ENCODE measurements at regions not wholly inside any gene's neighbourhood (a gene's known extent, or its start where the extent isn't known, plus 50 kb on each side); places are given as distances from the start of the nearest gene placed in this dataset.

DNA sequence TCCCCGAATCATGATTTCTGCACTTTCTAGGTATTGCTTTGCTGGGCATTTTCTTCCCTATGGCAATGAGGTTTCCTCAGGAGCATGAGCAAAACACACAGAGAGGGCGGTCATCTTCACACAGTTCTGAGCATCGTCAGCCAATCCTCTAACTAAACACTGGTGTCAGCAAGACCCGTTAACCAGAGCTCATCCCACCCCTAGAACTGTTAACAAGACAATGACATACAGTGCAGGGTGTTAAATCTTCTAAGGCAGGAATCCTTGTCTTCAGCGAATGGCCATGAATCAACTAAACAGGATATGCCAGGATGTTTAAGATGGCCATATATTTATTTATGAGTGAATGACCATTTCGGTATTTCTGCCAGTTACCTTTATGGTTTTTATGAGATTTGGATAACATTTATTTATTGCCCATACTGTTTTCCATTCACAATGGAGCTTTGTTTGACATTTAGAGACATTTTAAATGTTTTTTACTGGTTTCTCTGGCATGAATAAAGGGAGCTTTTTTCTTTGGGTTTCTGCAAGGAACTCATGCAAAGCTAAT, 411.5 kb upstream of the PROK2 start:
- Histone ChIP-seq H3K4ac (replicated peaks; ENCODE audit: insufficient read length, low read depth, low read length) (no peak overlapping the region), H4K5ac (ENCODE audit: insufficient read length, low read depth, low read length) (no peak overlapping the region), H3K9ac (replicated peaks in 1 of 4; ENCODE audit: extremely low read depth in 1 of 4, low read depth in 3 of 4, low read length in 3 of 4) (no peak overlapping the region), H3K23ac (ENCODE audit: insufficient read length) (no peak overlapping the region), H3K9me3 (ENCODE audit: insufficient read depth in 2 of 2, low read depth in 1 of 2, low read length in 1 of 2) (peaks cover 9 to 10% of the 10 kb centered on the region in 2 experiments; a peak in 2 of 4 replicates), H3K36me3 (ENCODE audit: control insufficient read depth in 2 of 4, insufficient read depth in 4 of 4, low read length in 3 of 4) (0 out of 8 replicates have a peak, but pooled peaks cover 0 to 3% (median 0%) of the 10 kb centered on the region in 4 experiments), H3K79me2 (ENCODE audit: control insufficient read depth in 1 of 2, insufficient read depth in 2 of 2, low read length in 2 of 2) (no peaks in the 10 kb centered on the region), H3K56ac (replicated peaks; ENCODE audit: insufficient read length, low read depth, low read length) (no peak overlapping the region), H3K4me3 (ENCODE audit: extremely low read depth in 1 of 4, insufficient read depth in 2 of 4, low read depth in 3 of 4, low read length in 4 of 4) (no peak overlapping the region), H2AK5ac (ENCODE audit: low read depth, low read length) (no peak overlapping the region), H3K27me3 (replicated peaks in 1 of 4; ENCODE audit: control insufficient read depth in 3 of 4, extremely low read depth in 1 of 4, insufficient read depth in 3 of 4, low read length in 3 of 4) (no peaks in the 10 kb centered on the region), H2AFZ (ENCODE audit: low read length) (0 out of 2 replicates have a peak overlapping the region, but pooled peaks have one; percentile 14), H4K8ac (ENCODE audit: extremely low read depth, insufficient read depth, low read length) (no peak overlapping the region), H2BK20ac (ENCODE audit: low read length) (no peak overlapping the region), H3K27ac (ENCODE audit: low read depth, low read length) (no peak overlapping the region), H3K4me1 (replicated peaks in 1 of 4; ENCODE audit: control insufficient read depth in 3 of 4, insufficient read depth in 4 of 4, low read length in 3 of 4) (peaks cover 0 to 3% (median 0%) of the 10 kb centered on the region in 4 experiments; a peak in 1 of 7 replicates), H2BK12ac (ENCODE audit: low read depth, low read length) (no peak overlapping the region), H2BK120ac (replicated peaks; ENCODE audit: low read depth, low read length) (no peak overlapping the region), H3K14ac (ENCODE audit: insufficient read length) (no peak overlapping the region), H4K20me1 (replicated peaks in 1 of 2; ENCODE audit: control insufficient read depth in 1 of 2, insufficient read depth in 2 of 2, low read length in 2 of 2) (no peaks in the 10 kb centered on the region), H3K23me2 (ENCODE audit: low read depth, low read length) (no peaks in the 10 kb centered on the region), H3K18ac (ENCODE audit: extremely low read depth, low read length) (no peak overlapping the region), H2BK5ac (ENCODE audit: low read depth, low read length) (no peak overlapping the region), H2BK15ac (ENCODE audit: low read length) (no peak overlapping the region), H3K4me2 (ENCODE audit: insufficient read depth in 1 of 2, low read depth in 2 of 2, low read length in 2 of 2) (no peak overlapping the region), H3K79me1 (ENCODE audit: low read depth, low read length) (no peaks in the 10 kb centered on the region), H4K91ac (replicated peaks; ENCODE audit: insufficient read length, low read length) (no peak overlapping the region)
- WGBS, 2 experiments (ENCODE audit: extremely low coverage in 1 of 2, insufficient coverage in 1 of 2, insufficient read length in 1 of 2, insufficient replicate concordance in 2 of 2, low coverage in 1 of 2, low lambda C conversion rate in 2 of 2, missing lambda C conversion rate in 1 of 2) = 85% methylated on average over 6 of the region's 6 CpGs; no CpG with 5 or more reads in 1 of the 2 experiments
- DNase-seq (ENCODE audit: low read depth in 1 of 2, low spot score in 2 of 2) = no peak
- FAIRE-seq = no peak
- ChIA-PET CTCF (ENCODE audit: partially characterized antibody) (interaction anchor here (1.0 to 1.9 kb wide), 4 partner anchors 10 to 467 kb away, joined by 3 to 7 read pairs (median 3); no protein-coding TSS in a partner anchor), POLR2A (ENCODE audit: partially characterized antibody) (no interaction called here)
- TF ChIP-seq PHF8 (conservative IDR thresholded peaks at IDR 0.05; ENCODE audit: low read depth, low read length) = no peak
- TF ChIP-seq POU5F1 (IDR thresholded peaks at IDR 0.05; ENCODE audit: low read depth, low read length) = no peak
- no peak for TF ChIP-seq SIX5 (IDR thresholded peaks at IDR 0.05; ENCODE audit: low read depth, low read length)
- TF ChIP-seq ASH2L (IDR thresholded peaks at IDR 0.05; ENCODE audit: low read length) = no peak
- no peak for TF ChIP-seq TAF1 (IDR thresholded peaks at IDR 0.05; ENCODE audit: low read depth, low read length)
- no peak for TF ChIP-seq BRCA1 (IDR thresholded peaks at IDR 0.05; ENCODE audit: low read depth, low read length)
- no peak for TF ChIP-seq KDM4A (IDR thresholded peaks at IDR 0.05; ENCODE audit: low read depth, low read length, severe bottlenecking)
- no peak for TF ChIP-seq SP4 (IDR thresholded peaks at IDR 0.05; ENCODE audit: low read length)
- no peak for TF ChIP-seq ZNF274 (IDR thresholded peaks at IDR 0.05; ENCODE audit: borderline replicate concordance, extremely low read depth, low read length)
- TF ChIP-seq SP1 (IDR thresholded peaks at IDR 0.05; ENCODE audit: low read depth, low read length) = no peak
- TF ChIP-seq KDM1A (IDR thresholded peaks at IDR 0.05; ENCODE audit: borderline replicate concordance, low read length) = no peak

Data from H1 (cell line).